ENCODE measurements at regions not wholly inside any gene's neighbourhood (a gene's known extent, or its start where the extent isn't known, plus 50 kb on each side); places are given as distances from the start of the nearest gene placed in this dataset.

- DNase-seq (ENCODE audit: low read depth, low spot score) (no peak), ATAC-seq (no peak)
- Histone ChIP-seq H3K36me3 (ENCODE audit: control insufficient read depth in 1 of 2, insufficient read depth in 2 of 2, low read length in 2 of 2) (no peaks in the 10 kb centered on the region), H3K4me3 (replicated peaks in 1 of 2; ENCODE audit: low read depth in 1 of 2, low read length in 2 of 2) (no peak overlapping the region), H3K9me3 (ENCODE audit: control insufficient read depth in 1 of 2, insufficient read depth in 1 of 2, low read depth in 1 of 2, low read length in 2 of 2) (no peaks in the 10 kb centered on the region), H3K4me2 (ENCODE audit: low read length) (no peak overlapping the region), H2AFZ (ENCODE audit: low read depth, low read length, poor library complexity, severe bottlenecking) (no peak overlapping the region), H4K20me1 (ENCODE audit: insufficient read depth) (no peaks in the 10 kb centered on the region), H3K27me3 (ENCODE audit: insufficient read depth, low read length) (no peaks in the 10 kb centered on the region), H3K4me1 (ENCODE audit: control insufficient read depth in 1 of 2, insufficient read depth in 2 of 2, low read length in 2 of 2) (peaks cover 0 to 18% of the 10 kb centered on the region in 2 experiments; a peak in 2 of 4 replicates), H3K9ac (ENCODE audit: low read length) (no peak overlapping the region), H3K79me2 (ENCODE audit: insufficient read depth, low read length) (no peaks in the 10 kb centered on the region), H3K9me2 (ENCODE audit: insufficient read depth) (no peaks in the 10 kb centered on the region), H3K27ac (ENCODE audit: low read depth, low read length) (no peak overlapping the region)
- no TSS peak for BruUV-seq (replicated peaks)
- POLR2A ChIA-PET: no interaction called here
- CTCF ChIA-PET: no interaction called here
- TF ChIP-seq ELF1 (IDR thresholded peaks at IDR 0.05; ENCODE audit: borderline replicate concordance, low read depth): no peak
- no peak for TF ChIP-seq TCF7L2 (IDR thresholded peaks at IDR 0.05; ENCODE audit: borderline replicate concordance, extremely low read depth, insufficient read depth, insufficient read length)
- no peak for TF ChIP-seq FOSL1 (IDR thresholded peaks at IDR 0.05; ENCODE audit: low read depth)
- TF ChIP-seq EZH2 (IDR thresholded peaks at IDR 0.05): no peak
- no peak for TF ChIP-seq ZNF274 (IDR thresholded peaks at IDR 0.05; ENCODE audit: low read depth, low read length)
- no peak for TF ChIP-seq CTCF (IDR thresholded peaks at IDR 0.05 in 2 of 3, conservative IDR thresholded peaks at IDR 0.05 in 1 of 3; ENCODE audit: borderline replicate concordance in 1 of 3, insufficient read depth in 1 of 3, low read depth in 2 of 3, low read length in 2 of 3)
- TF ChIP-seq ATF3 (IDR thresholded peaks at IDR 0.05): no peak
- no peak for TF ChIP-seq CBX3 (IDR thresholded peaks at IDR 0.05; ENCODE audit: low read depth)
- TF ChIP-seq MAX (IDR thresholded peaks at IDR 0.05): no peak
- TF ChIP-seq POLR2A (IDR thresholded peaks at IDR 0.05; ENCODE audit: borderline replicate concordance, extremely low read depth, insufficient read depth, insufficient read length): no peak
- no peak for TF ChIP-seq SIN3A (IDR thresholded peaks at IDR 0.05; ENCODE audit: low read depth)
- intact Hi-C loops (cut with micrococcal nuclease): no loop called here
- RAD21 ChIA-PET (ENCODE audit: low non-redundant PET in 1 of 2, low total read pairs in 2 of 2, uncharacterized antibody in 2 of 2, unreplicated experiment in 2 of 2): no interaction called here
Measured at GRCh38 chr12:71304306-71304705, 135.3 kb upstream of the LGR5 start.

Measured in HCT116 (cell line).